ENCODE measurements at regions not wholly inside any gene's neighbourhood (a gene's known extent, or its start where the extent isn't known, plus 50 kb on each side); places are given as distances from the start of the nearest gene placed in this dataset.

DNA sequence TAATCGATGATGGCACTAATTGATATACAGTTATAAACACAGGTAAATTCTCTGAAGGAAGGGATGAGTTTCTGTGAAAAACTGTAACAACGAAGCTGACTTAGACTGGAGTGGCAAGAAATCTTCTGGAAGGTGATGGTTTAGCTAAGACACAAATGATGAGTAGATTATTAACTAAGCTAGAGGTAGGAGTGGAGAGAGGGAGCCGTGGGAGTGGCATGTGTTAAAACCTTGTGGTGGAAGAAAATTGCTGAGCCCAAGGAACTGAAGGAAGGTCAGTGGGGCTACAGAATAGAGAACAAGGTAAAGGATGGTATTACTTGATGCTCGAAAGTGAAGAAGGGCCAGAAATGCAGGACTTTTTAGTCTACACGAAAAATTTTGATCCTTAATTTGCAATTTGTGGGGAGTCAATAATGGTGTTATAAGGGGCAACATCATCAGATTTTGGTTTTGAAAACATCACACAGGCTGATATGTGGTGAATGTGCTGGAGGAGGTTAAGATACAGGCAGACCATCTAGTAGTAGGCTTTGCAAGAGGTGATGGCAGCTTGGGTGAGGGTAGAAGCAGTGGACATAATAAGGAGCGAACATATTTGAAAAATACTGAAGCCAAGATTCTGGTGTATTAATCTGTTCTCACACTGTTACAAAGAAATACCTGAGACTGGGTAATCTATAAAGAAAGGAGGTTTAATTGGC lies 93.8 kb downstream of the S1PR1 start:
- POLR2A ChIA-PET = no interaction called here
- no peak for DNase-seq (ENCODE audit: low read depth in 1 of 2, low spot score in 1 of 2)
- no peak overlapping the region for H3K4me3 ChIP-seq
- FAIRE-seq = no peak
- no peak for ATAC-seq
- no peak overlapping the region for H3K27ac ChIP-seq
- H3K4me2 ChIP-seq = no peak overlapping the region
- CTCF ChIA-PET = no interaction called here
- H3K9me3 ChIP-seq = no peaks in the 10 kb centered on the region
- WGBS (ENCODE audit: missing lambda C conversion rate) = 2% methylated on average over 6 of the region's 6 CpGs
- TF ChIP-seq USF2 (IDR thresholded peaks at IDR 0.05) (no peak), GATA3 (IDR thresholded peaks at IDR 0.05; ENCODE audit: borderline replicate concordance) (no peak), ZSCAN20 (CRISPR knock-in tag; IDR thresholded peaks at IDR 0.05) (no peak), EHF (CRISPR knock-in tag; IDR thresholded peaks at IDR 0.05) (no peak), CHD4 (IDR thresholded peaks at IDR 0.05; ENCODE audit: borderline replicate concordance) (no peak), RFX5 (IDR thresholded peaks at IDR 0.05) (no peak), NR3C1 (IDR thresholded peaks at IDR 0.05) (no peak), MAFK (IDR thresholded peaks at IDR 0.05; ENCODE audit: partially characterized antibody) (no peak), EP300 (IDR thresholded peaks at IDR 0.05) (no peak), RNF2 (IDR thresholded peaks at IDR 0.05; ENCODE audit: borderline replicate concordance, low read depth) (no peak), TFCP2L1 (CRISPR knock-in tag; IDR thresholded peaks at IDR 0.05) (no peak), CTCF (IDR thresholded peaks at IDR 0.05) (no peak), JUNB (IDR thresholded peaks at IDR 0.05) (no peak), ELK1 (IDR thresholded peaks at IDR 0.05; ENCODE audit: low read depth, low read length) (no peak), TP53 (CRISPR knock-in tag; IDR thresholded peaks at IDR 0.05) (no peak)
- TF ChIP-seq, protein P1, sequence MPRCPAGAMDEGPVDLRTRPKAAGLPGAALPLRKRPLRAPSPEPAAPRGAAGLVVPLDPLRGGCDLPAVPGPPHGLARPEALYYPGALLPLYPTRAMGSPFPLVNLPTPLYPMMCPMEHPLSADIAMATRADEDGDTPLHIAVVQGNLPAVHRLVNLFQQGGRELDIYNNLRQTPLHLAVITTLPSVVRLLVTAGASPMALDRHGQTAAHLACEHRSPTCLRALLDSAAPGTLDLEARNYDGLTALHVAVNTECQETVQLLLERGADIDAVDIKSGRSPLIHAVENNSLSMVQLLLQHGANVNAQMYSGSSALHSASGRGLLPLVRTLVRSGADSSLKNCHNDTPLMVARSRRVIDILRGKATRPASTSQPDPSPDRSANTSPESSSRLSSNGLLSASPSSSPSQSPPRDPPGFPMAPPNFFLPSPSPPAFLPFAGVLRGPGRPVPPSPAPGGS (IDR thresholded peaks at IDR 0.05) = no peak
- TF ChIP-seq, protein P2, sequence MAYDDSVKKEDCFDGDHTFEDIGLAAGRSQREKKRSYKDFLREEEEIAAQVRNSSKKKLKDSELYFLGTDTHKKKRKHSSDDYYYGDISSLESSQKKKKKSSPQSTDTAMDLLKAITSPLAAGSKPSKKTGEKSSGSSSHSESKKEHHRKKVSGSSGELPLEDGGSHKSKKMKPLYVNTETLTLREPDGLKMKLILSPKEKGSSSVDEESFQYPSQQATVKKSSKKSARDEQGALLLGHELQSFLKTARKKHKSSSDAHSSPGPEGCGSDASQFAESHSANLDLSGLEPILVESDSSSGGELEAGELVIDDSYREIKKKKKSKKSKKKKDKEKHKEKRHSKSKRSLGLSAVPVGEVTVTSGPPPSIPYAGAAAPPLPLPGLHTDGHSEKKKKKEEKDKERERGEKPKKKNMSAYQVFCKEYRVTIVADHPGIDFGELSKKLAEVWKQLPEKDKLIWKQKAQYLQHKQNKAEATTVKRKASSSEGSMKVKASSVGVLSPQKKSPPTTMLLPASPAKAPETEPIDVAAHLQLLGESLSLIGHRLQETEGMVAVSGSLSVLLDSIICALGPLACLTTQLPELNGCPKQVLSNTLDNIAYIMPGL (CRISPR knock-in tag; IDR thresholded peaks at IDR 0.05; ENCODE audit: borderline replicate concordance) = no peak
- H3K4me1 ChIP-seq = no peaks in the 10 kb centered on the region

GRCh38 chr1:101331794-101332193 lies 95.0 kb downstream of the S1PR1 start:
- Histone ChIP-seq H3K27ac (no peak overlapping the region), H3K4me2 (no peak overlapping the region), H3K9me3 (no peaks in the 10 kb centered on the region), H3K4me3 (no peak overlapping the region), H3K4me1 (no peaks in the 10 kb centered on the region)
- CTCF ChIA-PET = no interaction called here
- WGBS (ENCODE audit: missing lambda C conversion rate) = 0% methylated on average over 2 of the region's 2 CpGs
- TF ChIP-seq EP300 (IDR thresholded peaks at IDR 0.05) (no peak), POLR2AphosphoS2 (conservative IDR thresholded peaks at IDR 0.05; ENCODE audit: low read length) (no peak), TFCP2L1 (CRISPR knock-in tag; IDR thresholded peaks at IDR 0.05) (no peak), FOSB (CRISPR knock-in tag; IDR thresholded peaks at IDR 0.05) (no peak), RFX5 (IDR thresholded peaks at IDR 0.05) (no peak), CTCF (IDR thresholded peaks at IDR 0.05) (no peak)
- FAIRE-seq = no peak
- DNase-seq (ENCODE audit: low read depth in 1 of 2, low spot score in 1 of 2) = no peak
- ATAC-seq = no peak
- POLR2A ChIA-PET = no interaction called here

Measured in A549 (cell line).